Peyer's patch (tissue), 4 donors: ENCODE measurements at regions not wholly inside any gene's neighbourhood (a gene's known extent, or its start where the extent isn't known, plus 50 kb on each side); places are given as distances from the start of the nearest gene placed in this dataset.

ENCODE experiments used
- DNase-seq, 3 donors: peaks; one replicate each; pipeline ENCODE4 v3.0.0-alpha.2; 2017 to 2019
- H3K27ac ChIP-seq, 4 donors: fragments of 200-600 bp; sonication (generic); one replicate each; pipeline ENCODE4 v1.5.1; 2016 to 2019
- H3K27me3 ChIP-seq, 2 donors: fragments of 200-600 bp; sonication (generic); one replicate each; pipeline ENCODE4 v1.5.1; 2019
- H3K36me3 ChIP-seq, 3 donors: fragments of 200-600 bp; sonication (generic); one replicate each; pipeline ENCODE4 v1.5.1; 2016 to 2019
- H3K4me1 ChIP-seq, 4 donors: fragments of 200-600 bp; sonication (generic); one replicate each; pipeline ENCODE4 v1.5.1; 2016 to 2019
- H3K4me3 ChIP-seq, 4 donors: fragments of 200-600 bp; sonication (generic); 1 replicate in 3 of 4; 2 replicates in 1 of 4; pipeline ENCODE4 v1.5.1; 2016 to 2019; ENCODE audit warnings: mild to moderate bottlenecking in 1 of 4
- H3K9me3 ChIP-seq, 4 donors: fragments of 200-600 bp; sonication (generic); one replicate each; pipeline ENCODE4 v1.5.1; 2016 to 2019; ENCODE audit warnings: mild to moderate bottlenecking in 1 of 4
- CTCF ChIP-seq, 6 experiments: fragments of 450-650 bp in 4 of 6; fragments of 200-600 bp in 2 of 6; sonication (generic) in 1 of 6; IDR thresholded peaks; one replicate each; pipeline ENCODE4 v1.5.1; 2017 to 2019; ENCODE audit warnings: antibody characterized with exemption in 6 of 6, mild to moderate bottlenecking in 3 of 6, moderate library complexity in 1 of 6
- POLR2A ChIP-seq, 2 donors: fragments of 450-650 bp; IDR thresholded peaks; one replicate each; pipeline ENCODE4 v1.5.1; 2017; ENCODE audit warnings: antibody characterized with exemption in 2 of 2, mild to moderate bottlenecking in 2 of 2, moderate library complexity in 2 of 2

GRCh38 chr14:30337456-30337855 lies 221.5 kb upstream of the G2E3 start:
- Histone ChIP-seq H3K9me3 (no peaks in the 10 kb centered on the region), H3K36me3 (no peaks in the 10 kb centered on the region), H3K27me3 (no peaks in the 10 kb centered on the region), H3K27ac (no peak overlapping the region), H3K4me1 (no peaks in the 10 kb centered on the region), H3K4me3 (no peak overlapping the region)
- DNase-seq, result no peak
- TF ChIP-seq CTCF (IDR thresholded peaks at IDR 0.05) (no peak), POLR2A (IDR thresholded peaks at IDR 0.05) (no peak)

GRCh38 chr14:30339311-30339901 lies 219.6 kb upstream of the G2E3 start:
- no peaks in the 10 kb centered on the region for H3K9me3 ChIP-seq
- H3K4me3 ChIP-seq, result no peak overlapping the region
- no peak for DNase-seq
- no peaks in the 10 kb centered on the region for H3K4me1 ChIP-seq
- H3K36me3 ChIP-seq, result no peaks in the 10 kb centered on the region
- TF ChIP-seq POLR2A (IDR thresholded peaks at IDR 0.05), result no peak
- no peak for TF ChIP-seq CTCF (IDR thresholded peaks at IDR 0.05)
- H3K27me3 ChIP-seq, result no peaks in the 10 kb centered on the region
- H3K27ac ChIP-seq, result no peak overlapping the region

GRCh38 chr14:30340495-30340894 lies 218.5 kb upstream of the G2E3 start:
- H3K4me1 ChIP-seq, result no peaks in the 10 kb centered on the region
- no peaks in the 10 kb centered on the region for H3K36me3 ChIP-seq
- TF ChIP-seq POLR2A (IDR thresholded peaks at IDR 0.05) (no peak), CTCF (IDR thresholded peaks at IDR 0.05) (no peak)
- no peaks in the 10 kb centered on the region for H3K27me3 ChIP-seq
- H3K4me3 ChIP-seq, result no peak overlapping the region
- DNase-seq, result no peak
- no peak overlapping the region for H3K27ac ChIP-seq
- no peaks in the 10 kb centered on the region for H3K9me3 ChIP-seq

- Histone ChIP-seq H3K27me3 (no peaks in the 10 kb centered on the region), H3K9me3 (no peaks in the 10 kb centered on the region), H3K27ac (no peak overlapping the region), H3K36me3 (no peaks in the 10 kb centered on the region), H3K4me3 (no peak overlapping the region), H3K4me1 (no peaks in the 10 kb centered on the region)
- DNase-seq, result no peak
- TF ChIP-seq CTCF (IDR thresholded peaks at IDR 0.05) (no peak), POLR2A (IDR thresholded peaks at IDR 0.05) (no peak)
Observed at GRCh38 chr14:30345511-30345910, 213.4 kb upstream of the G2E3 start.

- no peak for TF ChIP-seq POLR2A (IDR thresholded peaks at IDR 0.05)
- no peak for TF ChIP-seq CTCF (IDR thresholded peaks at IDR 0.05)
- no peak for DNase-seq
- Histone ChIP-seq H3K4me1 (no peaks in the 10 kb centered on the region), H3K9me3 (no peaks in the 10 kb centered on the region), H3K4me3 (no peak overlapping the region), H3K36me3 (no peaks in the 10 kb centered on the region), H3K27ac (no peak overlapping the region), H3K27me3 (no peaks in the 10 kb centered on the region)
Observed at GRCh38 chr14:30348445-30348844, 210.5 kb upstream of the G2E3 start.

GRCh38 chr14:30349520-30349919 lies 209.4 kb upstream of the G2E3 start:
- Histone ChIP-seq H3K9me3 (no peaks in the 10 kb centered on the region), H3K4me1 (no peaks in the 10 kb centered on the region), H3K4me3 (no peak overlapping the region), H3K27me3 (no peaks in the 10 kb centered on the region), H3K36me3 (no peaks in the 10 kb centered on the region), H3K27ac (no peak overlapping the region)
- DNase-seq, result no peak
- TF ChIP-seq POLR2A (IDR thresholded peaks at IDR 0.05) (no peak), CTCF (IDR thresholded peaks at IDR 0.05) (no peak)
